ENCODE measurements at regions not wholly inside any gene's neighbourhood (a gene's known extent, or its start where the extent isn't known, plus 50 kb on each side); places are given as distances from the start of the nearest gene placed in this dataset.

DNA sequence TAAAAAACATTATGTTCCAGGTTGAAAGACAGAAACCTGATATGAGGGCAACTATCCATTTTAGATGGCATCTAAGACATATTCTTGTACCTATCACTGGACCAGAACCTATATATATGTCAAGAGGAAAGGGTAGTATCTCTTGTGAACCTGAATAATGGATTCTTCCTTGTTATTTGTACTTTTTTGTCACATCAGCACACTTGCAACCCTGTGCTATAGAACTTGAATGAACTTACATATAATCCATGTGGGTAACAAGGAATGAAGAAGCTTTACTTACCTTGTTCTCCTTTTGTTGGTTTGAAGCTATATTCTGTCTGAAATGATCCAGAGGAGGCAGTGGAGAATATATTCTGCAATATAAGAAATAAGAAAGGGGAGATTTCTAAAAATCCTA lies 483.7 kb upstream of the ATXN8OS start:
- Mint-ChIP-seq H3K4me1 (ENCODE audit: low read depth) (no peaks in the 10 kb centered on the region), H3K27me3 (no peaks in the 10 kb centered on the region), H3K9me3 (ENCODE audit: low read depth) (no peaks in the 10 kb centered on the region), H3K36me3 (ENCODE audit: insufficient read depth) (no peaks in the 10 kb centered on the region), H3K4me3 (ENCODE audit: low read depth) (no peak overlapping the region), H3K27ac (no peak overlapping the region)
- no peak for TF ChIP-seq CTCF (IDR thresholded peaks at IDR 0.05; ENCODE audit: unreplicated experiment)
- no peak for DNase-seq (ENCODE audit: low spot score, unreplicated experiment)

- Mint-ChIP-seq H3K9me3 (ENCODE audit: low read depth) (peaks cover 4% of the 10 kb centered on the region), H3K4me3 (ENCODE audit: low read depth) (no peak overlapping the region), H3K4me1 (ENCODE audit: low read depth) (peaks cover 5% of the 10 kb centered on the region), H3K36me3 (ENCODE audit: insufficient read depth) (no peaks in the 10 kb centered on the region), H3K27ac (no peak overlapping the region), H3K27me3 (no peaks in the 10 kb centered on the region)
- TF ChIP-seq CTCF (IDR thresholded peaks at IDR 0.05; ENCODE audit: unreplicated experiment), result no peak
- no peak for DNase-seq (ENCODE audit: low spot score, unreplicated experiment)
These were observed 488.0 kb upstream of the ATXN8OS start for GRCh38 chr13:69619651-69620050.

- Mint-ChIP-seq H3K9me3 (ENCODE audit: low read depth) (peaks cover 8% of the 10 kb centered on the region), H3K27me3 (no peaks in the 10 kb centered on the region), H3K4me3 (ENCODE audit: low read depth) (no peak overlapping the region), H3K27ac (no peak overlapping the region), H3K4me1 (ENCODE audit: low read depth) (peaks cover 5% of the 10 kb centered on the region), H3K36me3 (ENCODE audit: insufficient read depth) (no peaks in the 10 kb centered on the region)
- no peak for DNase-seq (ENCODE audit: low spot score, unreplicated experiment)
- no peak for TF ChIP-seq CTCF (IDR thresholded peaks at IDR 0.05; ENCODE audit: unreplicated experiment)
These were observed 488.8 kb upstream of the ATXN8OS start for GRCh38 chr13:69618838-69619237.

DNA sequence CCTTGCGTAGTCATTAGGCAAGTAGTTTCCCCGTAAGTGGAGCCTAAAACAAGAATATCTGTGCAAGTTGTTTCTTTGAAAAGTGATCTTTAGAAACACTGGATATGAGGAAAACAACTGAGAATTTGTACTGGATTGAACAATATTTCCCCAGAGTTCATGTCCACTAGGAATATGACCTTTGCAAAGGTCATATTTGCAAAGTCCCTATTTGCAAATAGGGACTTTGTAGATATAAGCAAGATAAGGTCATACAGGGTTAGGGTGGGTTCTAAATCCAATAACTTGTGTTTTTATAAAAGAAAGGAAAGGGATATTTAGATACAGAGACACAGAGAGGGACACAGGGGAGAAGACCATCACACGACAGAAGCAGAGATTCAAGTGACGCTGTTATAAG lies 489.2 kb upstream of the ATXN8OS start:
- Mint-ChIP-seq H3K36me3 (ENCODE audit: insufficient read depth) (no peaks in the 10 kb centered on the region), H3K27me3 (no peaks in the 10 kb centered on the region), H3K9me3 (ENCODE audit: low read depth) (peaks cover 8% of the 10 kb centered on the region)

GRCh38 chr13:69617587-69617986 lies 490.0 kb upstream of the ATXN8OS start:
- no peak for TF ChIP-seq CTCF (IDR thresholded peaks at IDR 0.05; ENCODE audit: unreplicated experiment)
- Mint-ChIP-seq H3K4me1 (ENCODE audit: low read depth) (peaks cover 5% of the 10 kb centered on the region), H3K27ac (no peak overlapping the region), H3K27me3 (no peaks in the 10 kb centered on the region), H3K4me3 (ENCODE audit: low read depth) (no peak overlapping the region), H3K9me3 (ENCODE audit: low read depth) (peaks cover 8% of the 10 kb centered on the region), H3K36me3 (ENCODE audit: insufficient read depth) (no peaks in the 10 kb centered on the region)
- DNase-seq (ENCODE audit: low spot score, unreplicated experiment), result no peak

More for the DNA sequence above, 489.2 kb upstream of the ATXN8OS start:
- H3K4me1 Mint-ChIP-seq (ENCODE audit: low read depth), result peaks cover 5% of the 10 kb centered on the region
- H3K4me3 Mint-ChIP-seq (ENCODE audit: low read depth), result no peak overlapping the region
- no peak for DNase-seq (ENCODE audit: low spot score, unreplicated experiment)
- TF ChIP-seq CTCF (IDR thresholded peaks at IDR 0.05; ENCODE audit: unreplicated experiment), result no peak
- no peak overlapping the region for H3K27ac Mint-ChIP-seq

Data from progenitor cell of endocrine pancreas (in vitro differentiated cells).